GM18858 (cell line): ENCODE measurements at regions not wholly inside any gene's neighbourhood (a gene's known extent, or its start where the extent isn't known, plus 50 kb on each side); places are given as distances from the start of the nearest gene placed in this dataset.

Experiments used
- ATAC-seq: cut with Tn5 transposase; IDR thresholded peaks from one replicate; pipeline ENCODE4 v1.9.1; 2021; ENCODE audit not compliant: unreplicated experiment

- no peak for ATAC-seq
These were observed 1076.5 kb upstream of the ARRDC3 start for GRCh38 chr5:92459654-92460053.

GRCh38 chr5:92455011-92455410 lies 1071.9 kb upstream of the ARRDC3 start:
- peak; percentile 100 for ATAC-seq

- ATAC-seq: no peak
These were observed 1061.8 kb upstream of the ARRDC3 start for GRCh38 chr5:92444888-92445287.

- no peak for ATAC-seq
These were observed 1052.7 kb upstream of the ARRDC3 start for GRCh38 chr5:92435781-92436180.

- ATAC-seq: no peak
These were observed 1046.5 kb upstream of the ARRDC3 start for GRCh38 chr5:92429646-92430045.

- ATAC-seq: no peak
These were observed 1045.3 kb upstream of the ARRDC3 start for GRCh38 chr5:92428415-92428814.

- ATAC-seq: no peak
These were observed 1041.8 kb upstream of the ARRDC3 start for GRCh38 chr5:92424785-92425426.

GRCh38 chr5:92421942-92422341 lies 1038.8 kb upstream of the ARRDC3 start:
- no peak for ATAC-seq

- ATAC-seq: no peak
These were observed 1038.1 kb upstream of the ARRDC3 start for GRCh38 chr5:92421196-92421595.

- ATAC-seq: no peak
These were observed 1036.1 kb upstream of the ARRDC3 start for GRCh38 chr5:92419261-92419660.

GRCh38 chr5:92418341-92418740 lies 1035.2 kb upstream of the ARRDC3 start:
- ATAC-seq: no peak

GRCh38 chr5:92409134-92409533 lies 1026.0 kb upstream of the ARRDC3 start:
- no peak for ATAC-seq

- no peak for ATAC-seq
These were observed 1020.0 kb upstream of the ARRDC3 start for GRCh38 chr5:92402956-92403702.

- no peak for ATAC-seq
These were observed 1018.9 kb upstream of the ARRDC3 start for GRCh38 chr5:92402045-92402444.

GRCh38 chr5:92401492-92401891 lies 1018.4 kb upstream of the ARRDC3 start:
- ATAC-seq: no peak

GRCh38 chr5:92394936-92395335 lies 1011.8 kb upstream of the ARRDC3 start:
- ATAC-seq: no peak

GRCh38 chr5:92390657-92391056 lies 1007.5 kb upstream of the ARRDC3 start:
- no peak for ATAC-seq

GRCh38 chr5:92380069-92380770 lies 997.1 kb upstream of the ARRDC3 start:
- ATAC-seq: no peak

GRCh38 chr5:92378966-92379611 lies 996.0 kb upstream of the ARRDC3 start:
- ATAC-seq: no peak

- no peak for ATAC-seq
These were observed 991.7 kb upstream of the ARRDC3 start for GRCh38 chr5:92374859-92375258.

- ATAC-seq: no peak
These were observed 989.6 kb upstream of the ARRDC3 start for GRCh38 chr5:92372766-92373165.

- no peak for ATAC-seq
These were observed 988.7 kb upstream of the ARRDC3 start for GRCh38 chr5:92371889-92372235.
